HG03108 (cell line): ENCODE measurements at regions not wholly inside any gene's neighbourhood (a gene's known extent, or its start where the extent isn't known, plus 50 kb on each side); places are given as distances from the start of the nearest gene placed in this dataset.

Source experiments
- ATAC-seq: cut with Tn5 transposase; IDR thresholded peaks from one replicate; pipeline ENCODE4 v1.9.1; 2021; ENCODE audit warnings: moderate library complexity; ENCODE audit not compliant: unreplicated experiment

DNA sequence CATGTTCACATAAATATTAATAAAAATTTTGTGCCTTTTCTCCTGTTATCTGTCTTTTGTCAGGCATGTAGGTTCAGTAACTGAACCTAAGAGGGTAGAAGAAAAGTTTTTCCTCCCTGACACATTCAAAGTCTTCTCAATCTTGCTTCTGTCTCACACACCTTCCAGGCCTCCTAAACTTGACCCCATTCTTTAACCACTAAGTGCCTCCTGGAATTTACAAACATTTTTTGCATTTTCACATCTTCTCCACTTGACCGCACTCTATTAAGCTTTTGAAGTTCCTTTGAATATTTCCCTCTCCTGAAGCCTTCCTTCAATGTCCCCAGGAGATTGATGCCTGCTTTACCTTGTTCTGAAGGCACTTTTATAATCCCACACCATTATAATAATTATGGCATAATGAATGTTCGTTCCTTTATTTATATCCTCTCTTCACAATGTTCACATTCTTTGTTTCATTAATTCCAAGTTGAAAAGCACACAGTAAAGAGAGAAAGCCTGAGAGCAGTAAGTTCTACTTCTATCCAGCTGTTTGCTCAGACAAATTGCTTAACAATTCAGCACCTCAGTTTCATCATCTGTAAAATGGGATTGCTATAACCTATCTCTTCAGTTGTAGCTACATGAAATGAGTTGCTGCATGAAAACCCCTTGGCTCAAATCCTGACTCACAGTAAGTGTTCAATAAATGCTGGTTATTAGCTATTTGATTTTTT lies 184.8 kb upstream of the KLHL29 start:
- ATAC-seq: no peak

GRCh38 chr2:23200787-23201114 lies 184.2 kb upstream of the KLHL29 start:
- no peak for ATAC-seq

DNA sequence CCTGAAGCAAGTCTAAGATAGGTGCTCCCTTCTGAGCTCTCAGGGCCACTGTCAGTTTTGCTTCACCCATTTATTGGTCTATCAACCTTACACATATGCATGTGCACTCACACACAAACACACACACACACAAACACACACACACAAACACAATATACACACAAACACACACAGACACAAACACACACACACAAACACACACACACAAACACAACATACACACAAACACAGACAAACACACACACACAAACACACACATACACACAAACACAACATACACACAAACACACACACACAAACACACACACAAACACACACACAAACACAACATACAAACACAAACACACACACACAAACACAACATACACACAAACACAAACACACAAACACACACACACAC lies 181.6 kb upstream of the KLHL29 start:
- ATAC-seq: no peak

DNA sequence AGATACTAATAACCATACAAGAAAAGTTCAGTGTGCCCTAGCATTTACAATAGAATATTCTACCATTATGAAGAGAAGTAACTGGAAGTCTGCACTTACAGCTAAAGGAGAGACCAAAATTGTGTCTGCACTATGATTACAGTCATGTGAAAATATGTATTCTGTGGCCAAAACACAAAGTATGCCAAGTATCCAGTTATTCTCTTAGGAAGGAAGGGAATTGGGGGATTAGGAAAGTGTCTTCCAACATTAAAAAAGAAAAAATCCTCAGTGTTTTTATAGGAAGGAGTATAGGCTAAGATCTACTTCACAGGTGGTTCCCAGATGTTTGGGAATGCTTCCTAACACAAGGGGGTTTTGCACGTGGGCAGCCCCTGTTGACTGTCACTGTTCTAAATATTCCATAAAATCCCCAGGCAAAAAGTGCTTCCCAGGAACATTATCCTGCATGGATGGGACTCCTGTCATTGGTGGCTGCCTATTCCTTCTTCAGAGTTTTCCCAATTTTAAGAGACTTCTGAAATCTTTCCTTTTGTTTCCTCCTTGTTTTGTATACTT lies 180.2 kb upstream of the KLHL29 start:
- ATAC-seq: no peak

DNA sequence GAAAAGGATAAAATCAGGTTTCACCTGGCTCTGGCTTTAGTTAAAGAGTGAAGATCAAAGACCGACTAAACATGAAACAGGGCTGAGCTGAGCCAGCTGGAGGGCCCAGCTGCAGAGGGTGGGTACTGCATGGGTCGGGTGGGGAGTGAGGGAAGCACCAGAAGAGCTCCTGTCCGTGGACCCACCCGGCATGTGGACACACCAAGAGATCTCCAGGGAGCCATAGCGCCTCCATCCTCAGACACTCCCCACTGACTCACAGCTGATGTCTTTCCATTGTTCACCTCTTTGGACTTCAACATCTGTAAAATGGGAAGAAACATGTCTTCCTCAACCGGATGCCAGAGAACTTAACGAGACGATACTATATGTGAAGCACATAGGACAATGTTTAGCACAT lies 178.3 kb upstream of the KLHL29 start:
- no peak for ATAC-seq

DNA sequence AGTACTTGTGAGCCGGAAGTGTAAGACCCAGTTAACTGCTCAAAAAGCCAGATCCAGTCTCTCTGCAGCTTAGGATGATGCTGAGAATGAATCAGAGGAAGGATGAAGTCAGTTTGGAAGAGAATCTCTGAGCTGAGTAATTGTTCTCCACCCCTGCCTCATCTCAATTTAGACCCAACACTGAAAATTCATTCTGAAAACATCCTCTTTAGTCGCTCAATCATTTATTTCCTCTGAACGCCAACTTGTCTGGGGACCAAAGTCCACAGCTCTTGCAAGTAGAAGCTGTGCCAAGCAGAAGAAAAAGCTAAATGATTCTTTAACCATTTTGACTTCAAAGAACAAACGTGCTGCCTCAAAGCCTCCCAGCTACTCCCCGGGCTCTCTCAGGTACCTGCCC lies 177.1 kb upstream of the KLHL29 start:
- ATAC-seq: no peak

DNA sequence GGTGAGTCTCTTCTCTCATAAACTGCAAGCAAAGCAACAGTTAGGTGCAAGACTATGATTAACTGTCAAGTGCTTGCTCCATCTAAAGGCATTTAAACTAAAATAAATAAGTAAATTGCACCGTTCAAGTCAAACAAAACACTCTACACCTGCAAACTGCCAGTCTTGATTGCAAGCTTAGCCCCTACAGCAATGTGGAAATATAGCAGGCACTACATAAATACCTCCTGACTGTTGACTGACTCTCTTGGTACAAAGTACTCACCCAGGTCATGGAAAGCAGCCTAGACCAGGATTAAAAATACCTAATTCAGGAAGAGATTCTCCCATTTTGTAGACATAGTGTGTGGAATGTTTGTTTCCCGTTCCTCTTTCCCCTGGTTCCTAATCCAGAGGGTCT lies 176.6 kb upstream of the KLHL29 start:
- no peak for ATAC-seq

DNA sequence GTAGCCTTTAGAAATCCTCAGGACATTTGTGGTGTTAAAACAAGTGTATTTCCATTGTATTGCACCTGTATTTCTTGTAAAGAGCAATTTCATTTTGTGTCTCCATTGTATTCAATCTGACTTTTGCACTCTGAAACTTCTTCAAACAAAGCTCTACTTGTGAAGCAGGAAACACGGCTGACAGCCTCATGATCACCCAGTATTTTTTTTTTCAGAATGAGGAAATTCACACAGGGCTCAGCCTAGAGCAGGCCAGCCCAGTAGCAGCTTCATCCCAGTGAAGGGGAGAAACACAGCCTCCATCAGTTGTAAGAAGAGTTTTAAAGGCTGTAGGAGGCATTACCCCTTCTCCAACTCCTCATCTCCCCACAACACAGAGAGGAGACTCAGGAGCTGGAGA lies 175.9 kb upstream of the KLHL29 start:
- ATAC-seq: no peak

GRCh38 chr2:23211987-23212583 lies 172.9 kb upstream of the KLHL29 start:
- ATAC-seq: no peak

GRCh38 chr2:23213196-23213595 lies 171.8 kb upstream of the KLHL29 start:
- ATAC-seq: no peak

GRCh38 chr2:23215016-23215415 lies 170.0 kb upstream of the KLHL29 start:
- ATAC-seq: no peak

DNA sequence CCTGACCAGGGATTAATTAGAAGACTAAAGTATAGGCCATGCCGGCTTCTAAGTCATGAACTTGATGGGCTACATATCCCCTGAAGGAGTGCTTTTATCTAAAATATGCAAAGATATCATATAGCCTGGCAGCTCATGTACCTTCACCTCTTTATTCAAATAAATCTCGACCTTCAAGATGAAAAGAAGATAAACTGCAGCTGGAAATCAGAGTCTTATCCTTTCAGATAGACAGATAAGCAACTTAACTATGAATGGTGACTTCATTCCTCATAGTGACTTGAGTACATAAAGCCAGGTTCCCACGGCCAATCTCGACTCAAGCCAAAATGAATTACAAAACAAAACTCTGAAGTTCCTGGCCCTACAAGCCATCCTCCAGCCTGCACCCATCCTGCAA lies 165.3 kb upstream of the KLHL29 start:
- no peak for ATAC-seq

GRCh38 chr2:23220513-23221094 lies 164.4 kb upstream of the KLHL29 start:
- no peak for ATAC-seq

- ATAC-seq: no peak
Measured at GRCh38 chr2:23221236-23221635, 163.7 kb upstream of the KLHL29 start.

- no peak for ATAC-seq
Measured at GRCh38 chr2:23221901-23222300, 163.1 kb upstream of the KLHL29 start.

DNA sequence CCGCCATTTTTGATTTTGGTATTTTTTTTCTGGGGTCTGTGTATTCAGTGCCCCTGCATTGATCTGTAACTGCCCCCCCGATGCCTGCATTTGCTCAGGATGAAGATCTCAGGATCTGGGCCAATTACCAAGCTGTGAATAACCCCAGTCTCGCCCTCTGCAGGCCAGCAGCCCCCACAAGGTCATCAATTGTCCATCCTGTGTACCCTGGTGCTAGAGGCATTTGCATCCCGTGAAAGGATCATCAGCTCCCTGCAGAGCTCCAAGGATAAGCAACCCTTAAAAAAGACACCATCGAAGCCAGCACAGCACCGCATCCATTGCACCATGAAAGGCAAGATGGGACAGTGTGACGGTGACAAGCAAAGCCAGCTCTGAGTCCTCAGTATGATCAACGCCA lies 154.1 kb upstream of the KLHL29 start:
- ATAC-seq: no peak

- no peak for ATAC-seq
Measured at GRCh38 chr2:23231865-23232264, 153.1 kb upstream of the KLHL29 start.

DNA sequence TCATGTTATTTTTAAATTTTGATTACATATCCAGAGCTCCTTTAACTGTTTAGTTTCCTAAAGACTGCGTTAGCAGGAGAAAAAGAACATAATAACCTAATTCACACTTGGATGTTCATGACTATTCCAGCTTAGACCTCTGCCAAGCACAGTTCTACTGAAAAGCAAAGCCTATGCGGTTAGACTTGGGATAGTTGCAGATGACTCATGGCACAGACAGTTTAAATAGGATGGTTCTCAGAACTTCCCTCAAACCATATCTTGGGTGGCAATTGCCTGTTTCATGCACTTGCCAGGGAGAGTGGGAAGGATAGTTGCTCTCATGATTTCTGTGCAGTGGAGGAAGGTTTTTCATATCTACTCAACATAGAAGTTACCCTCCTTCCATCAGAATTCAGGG lies 149.7 kb upstream of the KLHL29 start:
- ATAC-seq: no peak

DNA sequence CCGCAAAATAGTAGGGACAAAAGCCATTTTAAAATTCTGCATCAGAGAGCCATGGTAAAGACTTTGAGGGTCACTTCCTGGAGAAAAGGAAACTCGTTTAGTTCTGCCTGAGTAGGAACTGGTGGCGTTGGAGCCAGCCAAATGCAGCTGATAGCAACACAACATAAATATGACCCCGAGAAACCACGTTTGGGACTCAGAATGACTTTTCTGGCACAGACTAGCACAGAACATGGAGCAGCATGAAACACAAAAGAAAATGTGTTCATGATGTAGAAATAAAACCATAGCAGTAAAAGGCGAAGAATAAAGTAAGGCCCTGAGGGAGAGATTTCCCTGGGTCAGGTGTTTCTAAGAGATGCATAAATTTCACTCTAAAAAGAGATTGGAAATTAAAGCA lies 149.2 kb upstream of the KLHL29 start:
- no peak for ATAC-seq

DNA sequence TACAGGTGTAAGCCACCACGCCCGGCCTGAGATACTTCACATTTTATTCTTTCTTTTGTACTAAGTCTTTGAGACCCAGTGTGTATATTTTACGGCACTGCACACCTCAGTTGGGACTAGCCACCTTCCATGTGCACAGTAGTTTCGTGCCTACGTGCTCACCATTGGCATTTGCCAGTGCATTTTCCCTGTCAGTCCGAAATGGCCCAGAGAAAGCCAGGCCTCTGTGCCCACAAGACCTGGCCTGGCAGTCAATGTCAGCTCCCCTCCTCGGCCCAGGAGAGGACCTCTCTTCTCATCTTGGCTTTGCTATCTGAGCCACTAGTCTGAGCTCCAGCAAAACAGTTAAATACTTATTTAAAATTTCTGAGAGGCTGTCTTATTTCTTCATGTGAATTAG lies 147.8 kb upstream of the KLHL29 start:
- ATAC-seq: no peak

- no peak for ATAC-seq
Measured at GRCh38 chr2:23238011-23238657, 146.8 kb upstream of the KLHL29 start.

DNA sequence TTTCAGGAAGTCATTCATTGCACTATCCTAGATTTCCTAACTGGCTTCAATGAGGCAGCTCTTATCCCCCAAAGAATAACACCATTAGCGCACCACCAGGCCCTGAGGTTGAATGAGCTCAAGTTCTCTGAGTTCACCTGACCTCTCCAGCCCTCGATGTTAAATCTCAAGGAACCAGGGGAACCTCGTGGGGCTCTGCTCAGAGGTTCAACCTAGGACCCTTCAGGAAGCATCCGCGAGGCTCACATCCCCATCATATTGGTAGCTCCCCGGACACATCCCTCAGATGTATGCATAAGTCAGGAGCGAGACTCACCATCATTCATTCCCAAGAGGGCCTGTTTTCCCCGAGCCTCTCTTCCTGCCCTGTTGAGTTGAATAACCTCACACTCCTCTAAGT lies 145.6 kb upstream of the KLHL29 start:
- ATAC-seq: no peak
